HEK293T (cell line): ENCODE measurements at regions not wholly inside any gene's neighbourhood (a gene's known extent, or its start where the extent isn't known, plus 50 kb on each side); places are given as distances from the start of the nearest gene placed in this dataset.
"Not testable (repeated sequence)": the region's sequence is repeated elsewhere in the genome, so short reads cannot be mapped to it uniquely, and the experiment has no call there.

Source experiments
- ARNT ChIP-seq: fragments of 450-650 bp; IDR thresholded peaks from 2 replicates; pipeline ENCODE4 v1.6.1; 2017; ENCODE audit warnings: mild to moderate bottlenecking
- BHLHE40 ChIP-seq: fragments of 450-650 bp; IDR thresholded peaks from 2 replicates; pipeline ENCODE4 v1.6.1; 2016; ENCODE audit warnings: mild to moderate bottlenecking, moderate library complexity, borderline replicate concordance
- ELF4 ChIP-seq: fragments of 450-650 bp; IDR thresholded peaks from 2 replicates; pipeline ENCODE4 v1.6.1; 2017; ENCODE audit warnings: antibody characterized with exemption
- FOXK2 ChIP-seq: fragments of 450-650 bp; IDR thresholded peaks from 2 replicates; pipeline ENCODE4 v1.6.1; 2016; ENCODE audit warnings: mild to moderate bottlenecking
- FOXM1 ChIP-seq: fragments of 450-650 bp; IDR thresholded peaks from 2 replicates; pipeline ENCODE4 v1.6.1; 2017; ENCODE audit warnings: mild to moderate bottlenecking, borderline replicate concordance
- L3MBTL2 ChIP-seq: fragments of 450-650 bp; conservative IDR thresholded peaks from 2 replicates; pipeline ENCODE4 v1.6.1; 2016; ENCODE audit warnings: mild to moderate bottlenecking
- SP1 ChIP-seq: fragments of 450-650 bp; IDR thresholded peaks from 2 replicates; pipeline ENCODE4 v1.6.1; 2017
- SUZ12 ChIP-seq: fragments of 450-650 bp; IDR thresholded peaks from 2 replicates; pipeline ENCODE4 v1.6.1; 2016; ENCODE audit warnings: mild to moderate bottlenecking
- TARDBP ChIP-seq: fragments of 450-650 bp; IDR thresholded peaks from 2 replicates; pipeline ENCODE4 v1.6.1; 2016
- TF ChIP-seq, protein P1 (sequence below): fragments of 450-650 bp; IDR thresholded peaks from 2 replicates; pipeline ENCODE4 v1.6.1; 2016

DNA sequence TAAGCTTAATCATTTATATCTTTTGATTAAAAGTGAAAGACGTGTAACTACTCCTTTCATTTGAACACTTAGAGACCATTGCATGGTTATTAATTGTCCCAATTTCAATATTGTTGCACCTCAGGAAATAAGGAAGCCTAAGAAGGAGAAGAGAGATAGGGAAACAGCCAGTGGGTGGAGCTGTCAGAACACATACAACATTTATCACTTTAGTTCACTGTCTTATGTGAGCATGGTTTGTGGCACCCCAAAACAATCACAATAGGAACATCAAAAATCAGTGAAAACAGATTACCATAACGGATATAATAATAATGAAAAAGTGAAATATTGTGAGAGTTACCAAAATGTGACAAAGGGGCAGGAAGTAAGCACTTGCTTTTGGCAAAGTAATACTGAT, 689.9 kb downstream of the TTLL7 start:
- not testable (repeated sequence) for TF ChIP-seq SUZ12, SP1, ELF4, ARNT, TARDBP, FOXK2, BHLHE40, FOXM1, L3MBTL2
- TF ChIP-seq, protein P1, sequence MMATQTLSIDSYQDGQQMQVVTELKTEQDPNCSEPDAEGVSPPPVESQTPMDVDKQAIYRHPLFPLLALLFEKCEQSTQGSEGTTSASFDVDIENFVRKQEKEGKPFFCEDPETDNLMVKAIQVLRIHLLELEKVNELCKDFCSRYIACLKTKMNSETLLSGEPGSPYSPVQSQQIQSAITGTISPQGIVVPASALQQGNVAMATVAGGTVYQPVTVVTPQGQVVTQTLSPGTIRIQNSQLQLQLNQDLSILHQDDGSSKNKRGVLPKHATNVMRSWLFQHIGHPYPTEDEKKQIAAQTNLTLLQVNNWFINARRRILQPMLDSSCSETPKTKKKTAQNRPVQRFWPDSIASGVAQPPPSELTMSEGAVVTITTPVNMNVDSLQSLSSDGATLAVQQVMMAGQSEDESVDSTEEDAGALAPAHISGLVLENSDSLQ: not testable (repeated sequence)
